ENCODE measurements at regions not wholly inside any gene's neighbourhood (a gene's known extent, or its start where the extent isn't known, plus 50 kb on each side); places are given as distances from the start of the nearest gene placed in this dataset.

DNA sequence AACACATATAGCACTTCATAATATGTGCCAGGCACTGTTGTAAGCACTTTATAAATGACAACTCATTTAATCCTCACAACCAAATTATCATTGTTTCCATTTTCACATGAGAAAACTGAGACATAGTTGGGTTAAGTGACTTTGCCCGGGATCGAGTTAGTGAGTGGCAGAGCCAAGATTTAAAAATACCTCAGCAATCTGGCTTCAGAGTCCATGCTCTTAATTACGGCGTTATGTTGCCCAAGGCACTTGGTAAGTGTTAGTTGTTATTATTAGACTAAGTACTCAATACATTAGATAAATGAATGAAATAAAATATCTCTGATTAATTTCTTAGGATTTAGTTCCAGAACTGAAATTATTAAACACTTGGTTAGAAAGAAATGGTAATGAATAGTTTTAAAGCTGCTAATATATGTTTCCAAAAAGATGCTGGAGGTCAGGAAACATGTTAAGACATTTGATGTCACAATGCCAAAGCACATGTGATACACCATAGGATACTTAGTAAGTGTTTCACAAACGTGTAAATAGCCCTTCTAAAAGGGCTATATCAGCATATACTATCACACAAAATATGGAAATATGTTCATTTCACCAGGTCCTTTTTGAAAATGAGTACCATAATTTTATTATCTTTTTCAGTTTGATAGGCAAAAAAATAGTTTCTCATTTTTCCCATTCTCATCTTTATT is 301.9 kb downstream of the GPAT3 start:
- no peak for DNase-seq

DNA sequence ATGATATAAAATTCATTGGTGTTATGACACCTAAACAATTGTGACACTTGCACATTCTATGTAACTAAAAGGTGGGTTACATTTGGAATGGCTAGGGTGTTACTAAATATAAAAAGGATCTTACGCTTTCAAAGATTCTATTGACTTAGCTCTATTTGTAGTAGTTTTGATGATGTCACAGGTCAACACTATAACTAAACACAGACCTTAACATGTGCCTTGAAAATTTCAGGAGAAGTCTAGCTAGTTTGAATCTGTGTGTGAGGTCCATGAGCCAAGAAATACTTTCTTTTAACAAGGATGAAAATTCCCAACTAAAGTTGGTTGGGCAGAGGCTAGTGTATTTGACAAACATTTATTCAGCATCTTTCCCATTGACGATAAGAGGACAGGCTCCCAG is 298.0 kb downstream of the GPAT3 start:
- DNase-seq = no peak

- no peak for DNase-seq
Observed at GRCh38 chr4:83832110-83832825, 296.4 kb downstream of the GPAT3 start.

- peak; percentile 36 for DNase-seq
Observed at GRCh38 chr4:83831588-83831987, 295.7 kb downstream of the GPAT3 start.

DNA sequence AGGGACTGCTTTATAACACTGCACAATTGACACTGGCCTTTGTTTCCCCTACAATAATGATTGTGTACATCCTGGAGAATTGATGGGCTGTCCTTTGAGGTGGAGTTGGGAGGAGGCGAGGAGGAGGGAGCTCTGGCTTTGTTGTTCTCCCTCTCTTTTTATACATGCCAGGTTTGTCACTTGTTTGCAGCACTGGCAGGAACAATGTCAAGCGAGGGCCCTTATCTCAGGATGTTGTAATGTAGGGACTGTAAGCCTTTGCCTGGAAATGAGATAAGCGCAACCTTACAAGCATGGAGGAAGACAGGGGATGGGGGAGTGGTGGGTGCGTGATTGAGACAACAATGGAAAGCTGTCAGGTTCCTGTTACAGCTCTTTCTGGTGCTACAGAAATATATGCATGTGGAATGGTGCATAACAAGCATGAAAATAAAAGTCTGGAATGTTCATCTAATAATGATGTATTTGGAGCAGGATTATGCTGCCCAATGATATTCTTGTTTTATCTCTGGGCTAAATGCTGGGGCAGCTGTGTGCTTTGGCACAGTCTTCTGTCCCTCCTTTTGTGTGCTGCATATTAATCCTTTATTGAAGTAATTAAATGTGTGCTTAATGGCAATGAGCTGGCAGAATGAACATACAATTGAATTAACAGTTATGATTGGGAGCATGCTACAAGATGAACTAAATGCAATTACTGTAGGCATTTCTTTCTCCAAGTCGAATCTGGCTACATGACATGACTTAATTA is 294.4 kb downstream of the GPAT3 start:
- no peak for DNase-seq

DNA sequence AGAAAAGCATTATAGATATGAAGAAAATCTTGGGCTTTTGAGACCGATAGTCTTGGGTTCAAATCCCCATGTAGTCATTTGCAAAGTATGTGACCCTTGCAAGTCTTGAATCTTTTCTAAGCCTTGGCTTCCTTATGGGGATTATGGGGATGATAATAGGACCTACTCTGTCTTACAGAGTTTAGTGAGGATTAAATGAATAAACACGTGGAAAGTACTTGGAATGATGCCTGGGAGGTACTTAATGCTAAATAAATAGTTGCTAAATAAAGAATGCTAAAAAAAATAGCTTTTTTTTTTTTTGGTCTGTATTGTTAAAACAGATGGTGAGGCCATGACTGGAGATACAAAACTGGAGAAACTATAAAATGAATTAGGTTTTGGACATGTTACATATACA is 292.7 kb downstream of the GPAT3 start:
- DNase-seq = no peak

DNA sequence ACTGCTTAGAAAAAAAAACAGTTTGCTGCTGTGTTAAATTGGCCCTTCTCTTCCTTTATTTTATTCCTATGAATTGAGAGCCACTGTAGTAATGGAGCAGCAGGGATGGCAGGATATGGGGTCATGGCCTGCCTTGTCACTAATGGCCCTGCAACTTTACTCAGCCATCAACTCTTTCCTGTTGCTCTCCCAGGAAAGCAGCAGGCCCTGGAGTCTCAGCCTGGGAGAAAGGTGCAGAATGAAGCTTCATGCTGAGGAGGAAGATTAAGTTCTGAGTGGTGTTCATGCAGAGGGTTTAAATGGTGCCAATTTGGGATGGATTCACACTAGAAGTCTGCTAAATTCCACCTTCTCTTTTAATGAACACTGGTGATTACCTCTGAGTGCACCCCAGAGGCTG is 285.6 kb downstream of the GPAT3 start:
- DNase-seq = no peak

DNA sequence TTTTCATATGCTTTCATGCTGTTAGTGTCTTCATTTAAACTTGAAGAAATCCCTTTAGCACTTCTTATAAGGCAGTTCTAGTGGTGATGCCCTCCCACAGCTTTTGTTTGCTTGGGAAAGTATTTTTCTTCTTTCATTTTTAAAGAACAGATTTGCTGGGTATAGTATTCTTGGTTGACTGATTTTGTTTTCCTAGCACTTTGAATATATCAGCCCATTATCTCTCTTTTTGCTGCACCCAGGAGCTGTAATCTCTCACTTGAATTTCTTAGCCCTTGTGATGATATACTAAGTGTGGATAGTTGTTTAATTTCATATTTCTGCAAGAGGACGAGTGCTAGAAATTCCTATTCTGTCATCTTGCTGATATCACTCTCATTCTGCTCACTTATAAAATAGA is 283.7 kb downstream of the GPAT3 start:
- DNase-seq = no peak

- DNase-seq = peak; percentile 43
Observed at GRCh38 chr4:83810428-83810827, 274.5 kb downstream of the GPAT3 start.

DNA sequence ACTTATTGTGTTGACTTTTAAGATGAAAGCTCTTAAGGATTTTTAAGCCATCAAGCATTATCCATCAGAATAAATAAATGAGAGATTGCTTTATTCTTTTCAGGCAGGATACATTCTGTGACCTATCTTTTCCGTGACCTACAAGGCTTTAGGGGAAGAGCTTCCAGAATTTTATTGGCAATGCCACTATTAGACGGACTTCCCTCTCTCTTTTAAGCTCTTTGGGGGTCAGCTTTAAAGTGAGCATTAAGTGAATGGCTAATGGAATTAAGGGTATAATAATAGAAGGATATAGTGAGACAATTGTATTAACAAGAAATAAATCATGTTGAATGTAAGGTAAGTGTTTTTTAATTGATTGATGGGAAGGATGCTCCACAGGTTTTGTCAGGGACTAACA is 273.7 kb downstream of the GPAT3 start:
- DNase-seq = no peak

DNA sequence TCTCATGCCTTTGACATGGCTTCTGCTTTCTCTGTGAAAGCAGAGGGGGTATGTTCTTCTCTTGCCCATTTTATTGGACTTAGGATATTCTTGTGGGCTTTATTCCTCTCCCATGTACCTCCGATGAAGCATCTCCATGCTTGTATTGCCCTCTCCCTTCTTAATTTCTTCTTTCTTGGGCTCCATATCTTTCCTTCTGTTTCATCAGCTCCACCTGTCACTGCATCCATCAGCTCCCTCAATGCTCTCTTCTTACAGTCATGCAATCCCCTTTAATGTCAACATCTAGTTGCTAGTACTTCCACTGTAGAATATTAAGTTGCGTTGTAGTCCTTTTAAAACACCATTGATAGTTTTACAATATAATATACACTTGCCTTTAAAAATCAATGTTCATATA is 257.6 kb downstream of the GPAT3 start:
- no peak for DNase-seq

DNA sequence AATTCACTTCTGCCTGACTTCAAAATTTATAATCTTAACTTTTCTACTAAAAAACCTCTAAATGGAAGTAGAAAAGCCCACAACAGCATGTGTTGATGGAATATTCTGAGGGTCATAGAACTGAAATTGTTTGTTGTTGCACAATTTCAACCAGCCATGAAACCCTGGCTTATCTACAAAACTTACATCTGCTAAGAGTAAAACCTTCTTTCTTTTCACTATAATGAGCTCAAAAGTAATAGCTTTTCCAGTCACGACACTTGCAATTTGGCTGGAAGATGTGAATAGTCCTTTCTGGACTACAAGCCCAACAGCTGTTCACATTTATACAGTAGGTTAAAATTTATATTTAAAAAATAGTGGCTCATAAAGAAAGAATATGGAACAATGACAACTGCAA is 250.0 kb downstream of the GPAT3 start:
- no peak for DNase-seq

GRCh38 chr4:83783215-83783614 is 247.3 kb downstream of the GPAT3 start:
- DNase-seq = no peak

DNA sequence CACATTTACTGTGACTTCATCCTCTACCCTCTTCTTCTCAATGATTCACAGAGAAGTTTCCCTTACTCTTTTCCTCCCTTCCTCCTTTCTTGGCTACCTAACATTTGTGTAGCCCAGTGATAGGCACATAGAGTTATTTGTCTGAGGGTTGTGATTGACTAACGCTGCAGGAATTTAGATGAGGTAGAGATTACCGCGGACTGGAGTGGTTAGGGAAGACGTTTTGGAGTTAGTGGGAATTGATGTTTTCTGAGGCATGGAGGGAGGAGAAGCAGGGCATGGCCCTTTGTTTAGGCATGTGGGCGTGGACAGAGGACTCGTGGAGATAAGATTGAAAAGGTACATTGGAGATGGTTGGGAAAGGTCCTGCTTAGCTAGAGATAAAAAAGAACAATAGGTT is 246.7 kb downstream of the GPAT3 start:
- peak; percentile 1 for DNase-seq

- no peak for DNase-seq
Observed at GRCh38 chr4:83781434-83781833, 245.5 kb downstream of the GPAT3 start.

DNA sequence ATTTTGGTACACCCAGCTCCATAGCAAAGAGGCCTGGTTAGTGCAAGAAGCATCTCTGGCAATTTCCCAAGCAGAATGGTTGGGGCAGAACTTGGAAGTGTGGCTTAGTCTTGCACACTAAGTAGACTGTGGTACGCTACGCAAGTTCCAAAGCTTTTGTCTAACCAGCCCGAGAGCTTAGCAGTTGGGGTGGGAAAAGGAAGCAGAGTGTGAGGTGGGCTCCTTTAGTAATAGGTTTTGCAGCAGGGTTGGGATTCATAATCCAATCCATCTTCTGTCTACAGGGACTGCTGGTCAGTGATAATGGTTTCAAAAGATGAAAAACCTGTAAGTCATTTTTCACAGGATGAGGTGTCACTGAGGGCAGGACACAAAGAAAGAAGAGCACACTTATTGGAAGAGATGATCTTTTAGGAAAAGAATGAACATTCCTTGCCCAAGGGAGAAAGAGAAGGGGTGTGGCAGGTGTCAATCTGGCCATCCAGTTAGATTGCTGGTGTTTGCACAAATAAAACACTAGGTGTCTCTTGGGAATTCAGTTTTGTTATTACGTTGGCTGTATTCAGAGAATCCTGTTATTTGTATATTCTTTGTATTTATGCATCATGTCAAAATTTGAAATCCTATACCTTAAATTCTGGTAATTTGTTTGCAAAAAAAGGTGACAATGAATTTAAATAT is 244.3 kb downstream of the GPAT3 start:
- no peak for DNase-seq

DNA sequence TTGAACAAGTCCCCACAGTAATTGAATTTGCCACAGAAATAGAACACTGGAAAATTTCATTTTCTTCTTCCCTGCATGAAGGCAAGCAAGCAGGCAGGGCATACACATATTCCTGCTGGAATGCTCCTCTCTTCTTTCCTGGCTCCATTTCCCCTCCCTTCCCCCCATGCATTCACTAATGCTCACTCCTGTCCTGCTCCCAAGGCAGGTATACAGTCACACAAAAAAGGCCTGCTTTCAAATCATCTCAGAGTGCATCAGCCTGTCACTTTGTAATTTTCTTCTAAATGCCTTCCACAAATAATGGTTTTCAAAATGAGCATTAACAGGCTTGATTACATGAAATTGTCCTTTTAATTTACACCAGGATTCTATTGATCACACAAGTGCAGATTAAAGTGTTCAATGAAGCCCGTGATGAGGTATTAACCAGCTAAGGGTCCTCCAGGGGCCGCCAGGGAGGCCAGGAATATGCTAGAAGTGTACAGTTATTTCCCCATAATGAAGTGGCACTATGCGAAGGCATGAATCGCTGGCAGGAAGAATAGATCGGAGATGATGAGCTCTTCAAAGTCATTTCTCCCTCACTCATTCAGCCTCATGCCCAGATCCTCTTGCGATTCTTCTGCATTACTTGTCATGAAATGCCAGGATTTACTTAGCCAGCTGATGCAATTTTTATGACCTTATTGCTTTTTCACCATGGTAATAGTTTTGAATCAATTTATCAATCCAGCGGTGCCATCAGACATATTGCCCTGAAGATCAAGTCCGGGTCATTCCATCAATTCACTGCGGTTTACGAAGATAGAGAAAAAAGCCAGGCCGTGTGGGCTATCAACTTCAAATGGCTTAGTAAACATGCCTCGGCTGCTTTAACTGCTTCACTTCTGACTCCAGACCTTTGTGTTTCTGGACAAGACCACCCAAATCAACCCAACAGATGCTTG is 243.5 kb downstream of the GPAT3 start:
- DNase-seq = no peak

DNA sequence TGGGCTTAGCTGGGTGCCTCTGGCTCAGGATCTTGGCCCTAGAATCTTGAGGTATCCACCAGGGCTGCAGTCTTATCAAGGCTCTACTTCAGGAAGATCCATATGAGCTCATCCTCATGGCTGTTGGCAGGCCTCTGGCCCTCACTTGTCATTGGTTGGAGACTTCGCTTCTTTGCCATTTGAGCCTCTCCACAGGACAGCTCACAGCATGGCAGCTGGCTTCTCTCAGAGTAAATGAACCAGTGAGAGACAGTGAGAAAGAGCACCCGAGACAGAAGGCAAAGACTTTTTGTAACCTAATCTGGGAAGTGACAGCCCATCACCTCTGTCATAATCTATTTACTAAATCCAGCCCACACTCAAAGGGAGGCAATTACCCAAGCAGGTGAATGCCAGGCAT is 236.8 kb downstream of the GPAT3 start:
- DNase-seq = no peak

DNA sequence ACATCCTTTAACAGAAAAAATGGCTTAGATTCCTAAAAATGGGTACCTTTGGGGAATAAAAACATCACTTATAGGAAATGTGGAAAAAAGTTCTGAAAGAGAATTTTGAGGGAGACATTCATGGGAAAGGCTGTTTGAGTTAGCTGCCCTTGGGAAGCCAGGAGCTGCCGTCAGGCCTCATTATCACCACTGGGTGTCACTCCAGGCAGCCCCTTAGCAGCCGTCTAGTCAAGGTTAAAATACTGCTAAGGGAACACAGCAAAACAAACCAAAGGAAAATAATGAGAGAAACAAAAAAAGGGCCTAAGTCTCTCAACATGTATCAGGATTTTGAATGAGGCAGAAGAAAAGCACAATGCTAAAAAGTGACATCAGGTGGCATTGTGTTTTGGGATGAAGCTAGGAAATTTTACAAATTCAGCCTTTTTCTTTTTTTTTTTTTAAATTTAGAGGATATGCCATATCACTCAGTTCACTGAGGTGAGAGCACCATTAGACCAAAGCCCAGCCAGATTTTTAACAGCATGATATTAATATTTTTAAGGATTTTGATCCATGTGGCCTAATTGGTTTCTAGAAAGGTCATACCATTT is 235.3 kb downstream of the GPAT3 start:
- peak; percentile 56 for DNase-seq

- DNase-seq = no peak
Observed at GRCh38 chr4:83768146-83768545, 232.2 kb downstream of the GPAT3 start.

DNA sequence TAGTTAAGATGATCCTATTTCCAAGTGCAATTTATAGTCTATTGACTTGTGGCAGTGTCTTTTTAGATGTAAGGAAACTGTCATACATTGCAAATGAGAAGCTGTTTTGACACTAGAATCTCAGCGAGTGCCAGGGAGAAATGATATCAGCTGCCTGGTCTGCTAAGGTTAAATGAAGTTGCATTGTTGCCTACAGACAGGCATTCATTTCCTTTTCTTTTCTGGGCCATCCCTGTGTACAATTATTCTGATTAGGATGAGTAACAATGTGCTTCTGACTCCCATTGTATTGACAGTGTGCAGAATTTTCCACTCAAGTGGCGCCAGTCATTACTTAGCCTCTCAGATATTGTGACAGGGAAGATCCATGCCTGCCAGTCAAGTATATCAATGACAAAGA is 231.2 kb downstream of the GPAT3 start:
- DNase-seq = no peak

GRCh38 chr4:83759611-83760010 is 223.7 kb downstream of the GPAT3 start:
- DNase-seq = no peak

Measured in fibroblast of upper back skin (primary cell).